ENCODE measurements at regions not wholly inside any gene's neighbourhood (a gene's known extent, or its start where the extent isn't known, plus 50 kb on each side); places are given as distances from the start of the nearest gene placed in this dataset.

DNA sequence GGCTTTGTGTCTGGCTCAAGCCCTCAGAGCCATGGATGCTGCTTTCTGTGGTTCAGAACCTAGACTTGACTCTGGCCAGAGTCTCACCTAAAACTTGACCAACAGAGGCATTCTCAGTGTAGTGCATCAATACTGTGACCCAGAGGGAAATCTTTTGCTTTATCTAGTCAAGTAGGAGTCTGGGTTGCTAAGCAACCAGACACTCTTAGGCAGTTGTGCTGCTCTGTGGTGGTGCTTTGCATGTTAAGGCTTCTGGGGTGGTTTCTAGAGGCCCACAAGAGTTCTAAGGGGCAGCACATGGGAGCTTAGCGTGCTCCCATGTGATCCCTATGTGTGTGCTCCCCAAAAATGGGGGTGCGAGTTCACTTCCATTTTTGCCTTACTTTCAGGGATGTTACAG is 224.6 kb upstream of the PLET1 start:
- in situ Hi-C loops (cut with HindIII; ENCODE audit: low pct_ligation_motif_present, low pct_unique_long_range_greater_than_20kb, low sequenced_read_pairs): no loop called here
- no peak for DNase-seq

DNA sequence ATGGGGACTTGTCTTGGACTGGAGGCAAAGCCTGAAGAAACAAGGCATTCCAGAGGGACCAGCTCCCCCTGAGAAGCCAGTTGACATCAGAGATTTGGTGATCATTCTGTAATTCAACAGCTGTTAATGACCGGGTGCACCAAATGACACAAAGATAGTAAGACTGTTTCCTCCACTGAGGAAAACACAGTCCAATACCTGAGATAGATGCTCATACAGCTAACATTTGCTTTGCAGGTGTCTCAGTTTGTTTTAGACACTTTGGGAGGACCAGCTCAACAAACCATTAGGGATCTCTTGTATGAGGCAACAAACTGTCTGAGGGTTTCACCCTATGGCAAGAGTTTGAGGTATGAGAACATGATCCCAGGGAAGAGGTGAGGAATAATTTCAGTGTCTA is 237.2 kb upstream of the PLET1 start:
- no peak for DNase-seq
- in situ Hi-C loops (cut with HindIII; ENCODE audit: low pct_ligation_motif_present, low pct_unique_long_range_greater_than_20kb, low sequenced_read_pairs): no loop called here

DNA sequence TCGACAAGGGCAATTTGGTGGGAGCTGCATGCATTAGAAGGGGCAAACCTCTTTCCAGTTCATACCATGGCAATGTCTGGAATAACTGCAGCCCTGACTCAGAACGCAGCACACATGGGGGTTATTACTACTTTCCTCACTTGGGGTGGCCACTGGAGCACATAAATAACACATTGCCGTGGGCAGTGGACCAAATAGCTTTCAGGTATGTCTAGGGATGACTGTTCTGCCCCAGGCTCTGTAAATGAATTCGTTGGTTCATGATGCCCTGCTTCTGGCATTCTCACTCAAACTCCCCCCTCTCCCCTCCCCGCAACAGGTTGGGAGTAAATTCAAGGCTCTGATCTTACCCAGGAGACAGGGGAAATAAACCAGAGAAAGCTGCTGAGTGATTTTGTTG is 238.0 kb upstream of the PLET1 start:
- in situ Hi-C loops (cut with HindIII; ENCODE audit: low pct_ligation_motif_present, low pct_unique_long_range_greater_than_20kb, low sequenced_read_pairs): no loop called here
- no peak for DNase-seq

DNA sequence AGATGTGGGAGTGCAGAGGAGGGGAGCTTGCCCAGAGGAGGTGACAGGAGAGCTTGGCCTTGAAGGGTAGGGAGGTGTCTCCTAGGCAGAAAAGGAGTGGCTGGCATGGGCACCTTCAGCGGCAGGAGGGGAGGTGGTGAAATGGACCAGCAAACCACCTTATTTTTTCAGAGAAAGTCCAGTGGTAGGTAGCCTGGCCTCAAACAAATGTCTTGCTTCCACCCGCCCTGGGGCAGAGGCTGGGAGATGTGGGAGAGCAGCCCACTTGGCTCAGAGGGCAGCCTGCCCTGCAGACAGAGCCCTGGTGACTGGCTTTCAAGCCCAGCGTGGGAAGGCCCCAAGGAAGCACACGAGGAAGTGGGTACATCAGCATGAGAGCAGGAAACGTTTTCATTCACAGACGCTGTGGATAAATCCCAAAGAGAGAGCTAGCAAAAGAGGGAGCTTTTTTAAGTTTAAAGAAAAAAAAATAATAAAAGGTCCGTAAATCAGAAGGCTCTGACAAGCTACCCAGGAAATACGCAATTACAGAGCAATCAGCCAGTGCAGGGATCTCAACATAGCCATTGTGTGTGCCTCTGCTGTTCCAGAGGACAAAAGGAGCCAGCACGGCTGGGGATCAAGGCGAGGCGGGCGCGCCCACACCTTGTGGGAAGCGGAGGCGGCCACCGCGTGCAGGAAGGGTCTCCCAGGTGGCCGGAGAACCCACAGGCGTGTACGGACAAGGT is 238.7 kb upstream of the PLET1 start:
- DNase-seq: no peak

DNA sequence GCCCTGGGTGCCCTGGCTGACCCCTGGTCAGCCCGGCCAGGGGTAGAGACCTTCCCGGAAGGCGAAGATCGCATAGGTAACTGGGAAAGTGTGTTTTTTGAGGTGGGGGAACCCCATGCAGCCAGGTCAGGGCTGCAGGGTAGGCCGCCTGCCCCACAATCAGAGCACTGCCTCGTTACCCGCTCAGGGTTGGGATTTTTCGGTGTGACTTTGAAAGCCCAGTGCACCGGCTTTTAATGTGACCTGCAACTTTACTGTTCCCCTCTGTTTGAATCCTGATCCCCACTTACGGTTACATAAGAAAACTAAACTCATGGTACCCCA is 239.2 kb upstream of the PLET1 start:
- no peak for DNase-seq
- in situ Hi-C loops (cut with HindIII; ENCODE audit: low pct_ligation_motif_present, low pct_unique_long_range_greater_than_20kb, low sequenced_read_pairs): no loop called here

More for the DNA sequence above, 238.7 kb upstream of the PLET1 start:
- in situ Hi-C loops (cut with HindIII; ENCODE audit: low pct_ligation_motif_present, low pct_unique_long_range_greater_than_20kb, low sequenced_read_pairs): no loop called here

DNA sequence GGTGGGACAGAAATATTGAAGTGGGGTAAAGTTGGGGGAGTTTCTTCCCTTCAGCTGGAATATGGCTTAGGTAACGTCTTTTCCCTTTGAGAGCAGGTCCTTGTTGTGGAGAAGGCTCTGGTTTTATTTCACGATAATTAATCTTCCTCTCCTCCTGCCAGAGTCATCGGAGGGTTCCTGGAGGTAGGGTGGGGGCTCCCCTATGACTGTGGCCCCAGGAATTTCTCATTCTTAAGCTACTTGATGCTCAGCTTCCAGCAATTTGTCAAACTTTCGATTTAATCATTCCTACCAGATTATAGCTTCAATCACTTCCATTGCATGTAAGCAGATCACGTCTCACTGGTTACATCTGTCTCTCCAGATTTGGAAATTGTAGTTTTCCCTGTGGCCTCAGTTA is 242.8 kb upstream of the PLET1 start:
- in situ Hi-C loops (cut with HindIII; ENCODE audit: low pct_ligation_motif_present, low pct_unique_long_range_greater_than_20kb, low sequenced_read_pairs): no loop called here
- DNase-seq: no peak

DNA sequence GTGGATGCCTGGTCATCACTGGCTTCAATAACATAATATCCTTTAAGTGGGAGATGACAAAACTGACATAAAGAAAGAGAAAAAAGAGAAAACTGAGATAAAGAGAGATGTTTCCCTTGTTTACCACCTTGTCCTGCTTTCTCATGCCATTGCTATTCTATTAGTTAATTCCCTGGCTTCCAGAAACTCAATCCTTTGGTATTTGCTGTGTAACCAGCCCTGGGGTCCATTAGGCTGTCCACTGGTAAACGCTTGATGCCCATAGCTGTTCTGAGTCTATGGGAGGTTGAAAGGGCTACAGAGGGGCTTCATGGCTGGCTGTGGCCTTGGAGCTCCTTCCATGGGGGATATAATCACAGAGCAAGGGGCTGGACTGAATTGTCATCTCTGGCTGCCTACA is 243.4 kb upstream of the PLET1 start:
- in situ Hi-C loops (cut with HindIII; ENCODE audit: low pct_ligation_motif_present, low pct_unique_long_range_greater_than_20kb, low sequenced_read_pairs): no loop called here
- no peak for DNase-seq

DNA sequence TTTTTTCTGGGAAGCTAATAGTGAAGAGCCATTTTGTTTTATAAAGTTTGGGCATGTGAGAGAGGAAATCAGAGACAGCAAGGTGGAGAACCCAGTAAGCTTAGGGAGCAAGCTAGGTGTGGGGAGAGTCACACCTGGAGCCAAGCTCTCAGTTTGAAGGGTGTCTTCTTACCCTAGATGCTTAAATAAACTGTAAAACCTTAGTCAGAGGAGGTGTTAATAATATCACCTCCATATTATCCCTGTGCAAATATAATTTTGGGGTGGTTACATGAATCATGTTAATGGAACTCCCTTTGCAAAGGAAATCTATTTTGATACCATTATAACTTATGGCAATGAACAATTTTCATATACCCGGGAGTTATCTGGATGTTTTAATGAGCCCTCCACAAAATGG is 246.2 kb upstream of the PLET1 start:
- in situ Hi-C loops (cut with HindIII; ENCODE audit: low pct_ligation_motif_present, low pct_unique_long_range_greater_than_20kb, low sequenced_read_pairs): no loop called here
- DNase-seq: no peak

DNA sequence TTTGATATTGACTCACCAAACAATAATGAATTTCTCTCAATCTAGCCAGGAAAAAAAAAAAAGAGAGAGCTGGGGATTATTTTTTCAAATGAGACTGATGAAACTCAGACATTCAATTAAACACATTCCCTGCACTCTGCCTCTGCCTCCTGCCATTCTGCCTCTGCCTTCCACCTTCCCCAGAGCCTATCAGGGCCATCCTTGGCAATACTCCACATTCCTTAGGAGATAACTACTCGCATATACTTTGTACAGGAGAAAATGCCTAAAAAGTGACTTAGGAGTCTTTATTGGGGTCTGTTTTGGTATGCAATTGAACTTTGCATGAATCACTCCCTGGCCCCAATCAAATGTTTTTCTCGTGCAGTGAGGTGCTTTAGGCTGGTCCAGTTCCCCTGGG is 246.6 kb upstream of the PLET1 start:
- in situ Hi-C loops (cut with HindIII; ENCODE audit: low pct_ligation_motif_present, low pct_unique_long_range_greater_than_20kb, low sequenced_read_pairs): no loop called here
- DNase-seq: no peak

DNA sequence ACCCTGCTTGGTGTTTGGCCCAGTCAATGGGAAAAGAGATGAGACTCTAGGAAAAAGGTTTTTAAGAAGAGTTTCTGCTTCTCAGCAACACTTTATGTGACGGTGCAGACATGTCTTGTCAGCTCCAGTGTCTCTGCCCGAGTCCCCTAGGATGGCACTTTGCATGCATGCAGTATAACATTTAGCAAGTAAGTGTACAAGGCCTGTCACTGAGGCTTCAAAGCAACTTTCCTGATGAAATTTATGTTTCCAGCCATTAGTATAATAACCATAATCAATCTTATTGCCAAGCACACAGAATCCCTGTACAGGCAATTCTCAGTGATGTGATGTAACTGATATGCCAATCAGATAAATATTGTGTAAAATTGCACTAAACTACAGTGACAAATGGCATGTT is 248.1 kb upstream of the PLET1 start:
- no peak for DNase-seq
- in situ Hi-C loops (cut with HindIII; ENCODE audit: low pct_ligation_motif_present, low pct_unique_long_range_greater_than_20kb, low sequenced_read_pairs): no loop called here

DNA sequence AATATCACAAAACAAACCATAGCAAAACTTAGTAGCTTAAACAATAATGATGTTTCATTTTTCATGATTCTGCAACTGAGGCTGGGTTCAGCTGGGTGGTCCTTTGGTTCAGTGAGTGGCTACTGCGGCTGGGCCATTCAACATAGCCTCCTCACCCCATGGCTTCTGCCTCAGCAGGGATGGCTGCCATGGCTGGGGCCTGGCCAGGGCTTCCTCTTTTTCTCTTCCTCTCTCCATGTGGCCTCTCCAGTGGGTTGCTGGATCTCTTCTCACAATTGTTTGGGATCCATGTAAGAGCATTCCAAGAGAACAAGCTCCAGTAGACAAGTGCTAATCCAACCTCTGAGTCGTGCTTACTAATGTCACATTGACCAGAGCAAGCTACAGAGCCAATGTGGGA is 248.6 kb upstream of the PLET1 start:
- DNase-seq: no peak

DNA sequence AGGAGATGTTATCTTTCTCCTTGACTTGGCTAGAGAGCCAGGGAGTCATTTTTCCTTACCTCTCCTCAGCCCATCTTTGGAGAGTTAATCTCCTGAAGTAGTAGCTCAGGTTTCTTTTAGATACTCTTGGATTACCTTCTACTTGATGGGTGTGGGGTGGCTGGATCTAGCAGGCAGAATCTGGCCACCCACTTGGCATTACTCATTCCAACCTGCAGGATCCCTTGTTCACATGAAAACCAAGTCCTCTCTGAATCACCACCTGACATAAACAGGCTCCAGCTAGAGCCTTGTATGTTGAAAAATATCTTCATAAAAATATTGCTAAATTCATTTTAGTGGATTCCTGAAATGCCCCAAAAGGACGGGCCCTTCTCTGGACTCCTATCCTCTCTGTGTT is 250.6 kb upstream of the PLET1 start:
- DNase-seq: no peak
- in situ Hi-C loops (cut with HindIII; ENCODE audit: low pct_ligation_motif_present, low pct_unique_long_range_greater_than_20kb, low sequenced_read_pairs): no loop called here

More for the DNA sequence above, 248.6 kb upstream of the PLET1 start:
- in situ Hi-C loops (cut with HindIII; ENCODE audit: low pct_ligation_motif_present, low pct_unique_long_range_greater_than_20kb, low sequenced_read_pairs): no loop called here

DNA sequence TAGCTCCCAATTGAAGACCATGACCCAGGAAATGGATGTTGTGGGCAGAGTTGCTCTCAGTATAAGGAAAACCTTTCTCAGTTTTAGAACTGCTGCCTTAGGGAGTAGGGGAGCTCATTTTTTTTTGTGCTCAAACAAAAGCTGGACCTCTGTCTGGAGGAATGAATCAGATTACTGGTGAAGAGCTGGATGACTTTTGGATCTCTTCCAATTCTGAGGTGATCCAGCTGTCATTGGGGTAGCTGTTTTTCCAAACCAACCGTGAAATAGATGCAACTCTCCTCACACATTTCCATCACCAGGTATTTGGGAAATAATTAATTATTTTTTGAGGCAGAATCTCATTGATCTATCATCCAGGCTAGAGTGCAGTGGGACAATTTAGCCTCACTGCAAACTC is 251.3 kb upstream of the PLET1 start:
- no peak for DNase-seq
- in situ Hi-C loops (cut with HindIII; ENCODE audit: low pct_ligation_motif_present, low pct_unique_long_range_greater_than_20kb, low sequenced_read_pairs): no loop called here

DNA sequence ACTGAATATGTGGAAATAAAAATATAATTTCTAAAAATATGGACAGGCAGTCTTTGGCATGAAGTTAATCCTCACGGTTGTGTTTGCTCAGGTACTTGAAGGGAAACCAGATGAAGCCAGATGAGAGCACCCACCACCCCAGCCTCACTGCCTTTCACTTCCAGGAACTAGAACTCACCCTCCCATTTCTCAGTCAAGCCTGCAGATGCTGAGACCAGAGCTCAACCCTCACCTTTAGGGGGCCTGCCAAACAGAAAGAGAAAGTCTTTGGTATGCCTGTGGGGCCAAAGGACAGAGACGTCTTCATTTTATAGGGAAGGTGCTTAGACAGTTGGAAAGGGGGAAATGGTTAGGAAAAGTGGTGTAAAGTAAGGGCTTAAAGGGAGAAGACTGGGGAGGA is 252.8 kb upstream of the PLET1 start:
- DNase-seq: no peak
- in situ Hi-C loops (cut with HindIII; ENCODE audit: low pct_ligation_motif_present, low pct_unique_long_range_greater_than_20kb, low sequenced_read_pairs): no loop called here

DNA sequence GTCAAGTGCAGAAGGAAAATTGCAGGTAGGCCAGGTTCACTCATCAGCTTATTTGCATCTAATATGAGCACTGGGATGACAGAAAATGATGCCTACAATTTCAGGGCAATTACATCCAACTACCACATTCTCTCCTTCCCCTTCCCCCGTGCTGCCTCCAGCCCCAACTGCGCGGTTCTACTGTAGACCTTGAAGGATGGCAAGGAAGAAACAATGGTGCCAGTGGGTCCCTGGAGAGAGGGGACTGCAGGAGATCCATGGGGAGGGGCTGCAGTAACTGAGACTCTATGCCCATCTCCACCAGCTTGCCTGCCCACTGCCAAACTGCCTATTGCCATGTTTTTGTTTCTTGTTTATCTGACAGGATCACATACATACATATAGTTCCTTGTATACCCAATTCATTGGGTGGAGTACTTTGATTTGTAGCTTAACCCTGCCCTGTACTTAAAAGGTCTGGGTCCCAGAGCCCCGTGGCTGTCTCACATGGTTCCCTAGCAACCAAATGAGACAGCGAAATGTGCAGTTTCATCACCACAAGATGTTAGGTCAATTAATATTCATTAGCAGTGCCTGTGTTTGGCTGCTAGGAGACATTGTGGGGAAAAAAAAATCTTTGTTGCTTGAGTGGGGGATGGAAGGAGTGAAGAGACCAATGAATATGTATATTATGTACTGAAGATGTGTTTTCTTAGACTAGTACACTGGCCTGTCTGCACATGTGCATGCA is 253.5 kb upstream of the PLET1 start:
- no peak for DNase-seq
- in situ Hi-C loops (cut with HindIII; ENCODE audit: low pct_ligation_motif_present, low pct_unique_long_range_greater_than_20kb, low sequenced_read_pairs): no loop called here

DNA sequence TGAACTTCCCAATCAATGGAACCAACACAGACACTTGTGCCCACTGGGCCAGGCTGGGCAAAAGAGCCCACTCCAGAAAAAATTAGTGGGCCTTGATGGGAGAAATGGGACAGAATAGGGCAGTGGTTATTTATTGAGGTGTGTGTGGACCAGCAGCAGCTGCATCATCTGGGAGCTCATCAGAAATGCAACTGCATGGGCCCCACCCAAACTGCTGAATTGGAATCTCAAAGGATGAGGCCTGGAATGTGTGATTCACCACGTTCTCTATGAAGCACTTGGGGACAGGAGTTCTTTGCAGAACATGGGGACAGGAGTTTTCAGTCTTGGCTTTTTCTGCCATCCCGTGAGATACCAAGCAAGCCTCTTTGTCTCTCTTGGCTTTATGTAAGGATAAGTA is 255.6 kb upstream of the PLET1 start:
- DNase-seq: no peak
- in situ Hi-C loops (cut with HindIII; ENCODE audit: low pct_ligation_motif_present, low pct_unique_long_range_greater_than_20kb, low sequenced_read_pairs): no loop called here

DNA sequence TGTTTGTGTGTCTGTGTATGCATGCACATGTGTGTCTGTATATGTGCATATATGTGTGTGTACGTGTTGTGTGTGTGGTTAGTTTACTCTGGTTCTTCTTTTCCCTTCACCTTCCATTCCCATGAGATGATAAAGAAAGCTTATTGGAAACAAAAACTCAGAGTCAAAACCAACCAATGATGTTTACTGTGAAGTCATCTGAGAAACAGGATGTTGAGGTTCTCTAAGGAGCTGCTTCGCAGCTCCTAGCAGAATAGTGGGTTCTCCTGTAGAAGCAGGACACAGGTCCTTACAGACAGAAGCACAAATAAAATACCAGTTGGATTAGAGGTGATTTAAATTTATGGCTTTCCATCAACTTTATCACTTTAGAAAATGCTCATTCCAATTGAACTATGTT is 256.1 kb upstream of the PLET1 start:
- in situ Hi-C loops (cut with HindIII; ENCODE audit: low pct_ligation_motif_present, low pct_unique_long_range_greater_than_20kb, low sequenced_read_pairs): no loop called here
- DNase-seq: no peak

DNA sequence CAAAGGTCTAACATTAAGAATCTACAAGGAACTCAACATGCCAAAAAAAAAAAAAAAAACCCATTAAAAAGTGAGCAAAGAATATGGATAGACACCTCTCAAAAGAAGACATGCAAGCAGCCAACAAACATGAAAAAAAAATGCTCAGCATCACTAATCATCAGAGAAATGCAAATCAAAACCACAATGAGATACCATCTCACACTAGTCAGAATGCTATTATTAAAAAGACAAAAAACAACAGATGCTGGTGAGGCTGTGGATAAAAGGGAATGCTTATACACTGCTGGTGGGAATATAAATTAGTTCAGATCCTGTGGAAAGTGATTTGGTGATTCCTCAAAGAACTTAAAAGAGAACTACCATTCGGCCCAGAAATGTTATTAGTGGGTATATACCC is 257.7 kb upstream of the PLET1 start:
- no peak for DNase-seq
- in situ Hi-C loops (cut with HindIII; ENCODE audit: low pct_ligation_motif_present, low pct_unique_long_range_greater_than_20kb, low sequenced_read_pairs): no loop called here

DNA sequence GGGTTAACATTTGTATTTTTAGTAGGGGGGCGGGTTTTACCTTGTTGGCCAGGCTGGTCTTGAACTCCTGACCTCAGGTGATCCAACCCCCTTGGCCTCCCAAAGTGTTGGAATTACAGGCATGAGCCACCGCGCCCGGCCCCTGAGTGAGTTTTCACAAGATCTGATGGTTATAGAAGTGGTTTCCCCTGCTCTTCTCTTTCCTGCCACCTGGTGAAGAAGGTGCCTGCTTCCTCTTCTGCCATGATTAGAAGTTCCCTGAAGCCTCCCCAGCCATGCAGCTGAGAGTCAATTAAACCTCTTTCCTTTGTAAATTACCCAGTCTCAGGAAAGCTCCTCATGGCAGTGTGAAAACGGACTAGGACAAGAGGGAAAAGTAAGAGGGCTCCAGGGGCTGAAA is 259.1 kb upstream of the PLET1 start:
- in situ Hi-C loops (cut with HindIII; ENCODE audit: low pct_ligation_motif_present, low pct_unique_long_range_greater_than_20kb, low sequenced_read_pairs): no loop called here
- DNase-seq: no peak

DNA sequence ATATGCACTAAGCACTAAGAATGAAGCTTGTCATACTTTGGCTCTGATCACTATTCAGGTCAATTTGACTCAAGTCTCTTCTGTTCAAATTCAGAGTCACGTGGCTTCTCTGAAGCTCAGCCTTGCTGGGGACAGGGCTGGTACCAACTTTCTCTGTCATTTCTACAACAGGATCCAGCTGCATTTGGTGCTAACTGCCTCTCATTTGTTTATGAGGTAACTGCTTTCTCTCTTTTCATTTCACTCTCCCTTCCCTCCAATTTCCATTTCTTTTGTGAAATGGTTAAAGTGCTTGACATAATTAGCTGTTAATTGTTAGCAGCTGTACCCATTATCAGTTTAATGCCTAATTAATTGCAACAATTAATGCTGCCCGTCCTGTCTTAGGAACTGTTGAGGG is 259.7 kb upstream of the PLET1 start:
- in situ Hi-C loops (cut with HindIII; ENCODE audit: low pct_ligation_motif_present, low pct_unique_long_range_greater_than_20kb, low sequenced_read_pairs): no loop called here
- no peak for DNase-seq
